ENCODE measurements at regions not wholly inside any gene's neighbourhood (a gene's known extent, or its start where the extent isn't known, plus 50 kb on each side); places are given as distances from the start of the nearest gene placed in this dataset.
A peak's percentile ranks its signal among the peaks of the same experiment; 100 is the strongest.

- peak; percentile 76 for DNase-seq
Observed at GRCh38 chrX:67780694-67781109, 236.9 kb downstream of the AR start.

- DNase-seq, result no peak
Observed at GRCh38 chrX:67781132-67781531, 237.3 kb downstream of the AR start.

DNA sequence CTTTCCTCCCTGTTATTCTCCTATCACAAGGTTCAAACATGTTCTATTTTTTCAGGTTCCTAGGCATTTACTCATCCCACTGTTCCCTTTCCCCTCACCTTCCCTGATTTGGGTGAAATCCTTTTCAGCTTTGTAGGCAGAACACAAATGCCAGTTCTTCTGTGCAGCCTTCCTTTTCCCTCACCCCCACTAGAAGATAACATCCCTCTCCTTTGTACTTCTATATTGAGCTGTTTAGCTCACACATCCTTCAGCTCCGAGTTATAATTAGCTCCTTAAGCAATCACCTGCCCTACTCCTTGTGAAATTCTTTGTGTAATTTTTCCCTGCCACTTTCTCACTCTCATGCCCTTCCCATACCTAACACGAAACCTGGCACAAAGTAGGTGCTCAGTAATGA lies 240.9 kb downstream of the AR start:
- DNase-seq, result no peak

- DNase-seq, result no peak
Observed at GRCh38 chrX:67787196-67787595, 243.4 kb downstream of the AR start.

- DNase-seq, result no peak
Observed at GRCh38 chrX:67789536-67789935, 245.7 kb downstream of the AR start.

Measured in hematopoietic multipotent progenitor cell treated with erythropoietin and hydrocortisone succinate and interleukin-3 and kit ligand, for 6 days (in vitro differentiated cells).